Suprapubic skin (tissue), 4 donors: ENCODE measurements at regions not wholly inside any gene's neighbourhood (a gene's known extent, or its start where the extent isn't known, plus 50 kb on each side); places are given as distances from the start of the nearest gene placed in this dataset.

Source experiments
- DNase-seq, 2 donors: peaks; one replicate each; pipeline ENCODE4 v3.0.0-alpha.2; 2019; ENCODE audit warnings: low spot score in 2 of 2
- H3K27ac ChIP-seq: fragments of 200-600 bp; sonication (generic); one replicate; pipeline ENCODE4 v1.5.1; 2019
- H3K27me3 ChIP-seq: fragments of 200-600 bp; sonication (generic); one replicate; pipeline ENCODE4 v1.5.1; 2019
- H3K36me3 ChIP-seq: fragments of 200-600 bp; sonication (generic); one replicate; pipeline ENCODE4 v1.5.1; 2019
- H3K4me1 ChIP-seq: fragments of 200-600 bp; sonication (generic); one replicate; pipeline ENCODE4 v1.5.1; 2019
- H3K4me3 ChIP-seq: fragments of 200-600 bp; sonication (generic); one replicate; pipeline ENCODE4 v1.5.1; 2019; ENCODE audit warnings: mild to moderate bottlenecking
- H3K9me3 ChIP-seq: fragments of 200-600 bp; sonication (generic); one replicate; pipeline ENCODE4 v1.5.1; 2019
- EP300 ChIP-seq: sonication (generic); formaldehyde crosslinking; IDR thresholded peaks from one replicate; pipeline ENCODE4 v1.6.1; 2017; ENCODE audit warnings: antibody characterized with exemption
- POLR2A ChIP-seq, 2 donors: fragments of 450-650 bp; IDR thresholded peaks; one replicate each; pipeline ENCODE4 v1.6.1; 2017; ENCODE audit warnings: antibody characterized with exemption in 2 of 2, mild to moderate bottlenecking in 2 of 2, moderate library complexity in 2 of 2
- POLR2AphosphoS5 ChIP-seq, 3 donors: sonication (generic); formaldehyde crosslinking; IDR thresholded peaks; one replicate each; pipeline ENCODE4 v1.6.1; 2017; ENCODE audit warnings: antibody characterized with exemption in 3 of 3
- WGBS: methylation state at CpG from one replicate; pipeline ENCODE4 v1.1.5; 2018; 5-methylcytosine and 5-hydroxymethylcytosine counted together
- TF ChIP-seq, protein P1 (sequence below), 2 donors: fragments of 200-600 bp in 1 of 2; fragments of 450-650 bp in 1 of 2; sonication (generic) in 1 of 2; IDR thresholded peaks; one replicate each; pipeline ENCODE4 v1.5.1; 2016 to 2019; ENCODE audit warnings: antibody characterized with exemption in 2 of 2, mild to moderate bottlenecking in 1 of 2, moderate library complexity in 1 of 2

DNA sequence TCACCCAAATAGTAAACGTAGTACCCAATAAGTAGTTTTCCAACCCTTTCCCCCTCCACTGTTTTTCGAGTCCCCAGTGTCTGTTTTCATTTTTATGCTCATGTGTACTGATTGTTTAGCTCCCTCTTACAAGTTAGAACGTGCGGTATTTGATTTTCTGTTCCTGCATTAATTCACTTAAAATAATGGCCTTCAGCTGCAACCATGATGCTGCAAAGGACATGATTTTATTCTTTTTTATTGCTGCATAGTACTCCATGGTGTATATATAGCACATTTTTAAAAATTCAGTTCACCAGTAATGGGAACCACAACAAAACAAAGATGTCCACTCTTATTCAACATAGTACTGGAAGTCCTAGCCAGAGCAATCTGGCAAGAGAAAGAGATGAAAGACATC lies 72.8 kb downstream of the DUSP6 start:
- DNase-seq: no peak
- Histone ChIP-seq H3K4me1 (peaks cover 7% of the 10 kb centered on the region), H3K9me3 (no peaks in the 10 kb centered on the region), H3K36me3 (no peaks in the 10 kb centered on the region), H3K4me3 (no peak overlapping the region), H3K27me3 (no peaks in the 10 kb centered on the region), H3K27ac (no peak overlapping the region)
- WGBS: 91% methylated on average over 4 of the region's 4 CpGs
- TF ChIP-seq, protein P1, sequence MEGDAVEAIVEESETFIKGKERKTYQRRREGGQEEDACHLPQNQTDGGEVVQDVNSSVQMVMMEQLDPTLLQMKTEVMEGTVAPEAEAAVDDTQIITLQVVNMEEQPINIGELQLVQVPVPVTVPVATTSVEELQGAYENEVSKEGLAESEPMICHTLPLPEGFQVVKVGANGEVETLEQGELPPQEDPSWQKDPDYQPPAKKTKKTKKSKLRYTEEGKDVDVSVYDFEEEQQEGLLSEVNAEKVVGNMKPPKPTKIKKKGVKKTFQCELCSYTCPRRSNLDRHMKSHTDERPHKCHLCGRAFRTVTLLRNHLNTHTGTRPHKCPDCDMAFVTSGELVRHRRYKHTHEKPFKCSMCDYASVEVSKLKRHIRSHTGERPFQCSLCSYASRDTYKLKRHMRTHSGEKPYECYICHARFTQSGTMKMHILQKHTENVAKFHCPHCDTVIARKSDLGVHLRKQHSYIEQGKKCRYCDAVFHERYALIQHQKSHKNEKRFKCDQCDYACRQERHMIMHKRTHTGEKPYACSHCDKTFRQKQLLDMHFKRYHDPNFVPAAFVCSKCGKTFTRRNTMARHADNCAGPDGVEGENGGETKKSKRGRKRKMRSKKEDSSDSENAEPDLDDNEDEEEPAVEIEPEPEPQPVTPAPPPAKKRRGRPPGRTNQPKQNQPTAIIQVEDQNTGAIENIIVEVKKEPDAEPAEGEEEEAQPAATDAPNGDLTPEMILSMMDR (IDR thresholded peaks at IDR 0.05): no peak
- TF ChIP-seq POLR2A (IDR thresholded peaks at IDR 0.05) (no peak), EP300 (no peak), POLR2AphosphoS5 (IDR thresholded peaks at IDR 0.05) (no peak)

GRCh38 chr12:89278862-89279261 lies 73.4 kb downstream of the DUSP6 start:
- whole genome bisulfite sequencing: 45% methylated on average over 6 of the region's 6 CpGs
- no peak overlapping the region for H3K27ac ChIP-seq

GRCh38 chr12:89278169-89278568 lies 74.1 kb downstream of the DUSP6 start:
- Histone ChIP-seq H3K27me3 (no peaks in the 10 kb centered on the region), H3K9me3 (no peaks in the 10 kb centered on the region), H3K4me3 (no peak overlapping the region), H3K36me3 (no peaks in the 10 kb centered on the region), H3K4me1 (peaks cover 7% of the 10 kb centered on the region), H3K27ac (no peak overlapping the region)
- DNase-seq: no peak
- TF ChIP-seq, protein P1 (IDR thresholded peaks at IDR 0.05): no peak
- no peak for TF ChIP-seq POLR2AphosphoS5 (IDR thresholded peaks at IDR 0.05)
- no peak for TF ChIP-seq EP300
- WGBS: 95% methylated on average over 4 of the region's 4 CpGs

More at GRCh38 chr12:89278862-89279261, 73.4 kb downstream of the DUSP6 start:
- Histone ChIP-seq H3K4me3 (no peak overlapping the region), H3K4me1 (peaks cover 7% of the 10 kb centered on the region), H3K36me3 (no peaks in the 10 kb centered on the region), H3K9me3 (no peaks in the 10 kb centered on the region), H3K27me3 (no peaks in the 10 kb centered on the region)
- DNase-seq: no peak
- TF ChIP-seq EP300: no peak
- no peak for TF ChIP-seq POLR2A (IDR thresholded peaks at IDR 0.05)
- no peak for TF ChIP-seq POLR2AphosphoS5 (IDR thresholded peaks at IDR 0.05)
- TF ChIP-seq, protein P1 (IDR thresholded peaks at IDR 0.05): no peak

GRCh38 chr12:89276860-89277259 lies 75.4 kb downstream of the DUSP6 start:
- H3K4me1 ChIP-seq: peaks cover 7% of the 10 kb centered on the region
- no peaks in the 10 kb centered on the region for H3K27me3 ChIP-seq
- no peaks in the 10 kb centered on the region for H3K36me3 ChIP-seq
- H3K4me3 ChIP-seq: no peak overlapping the region
- no peak overlapping the region for H3K27ac ChIP-seq
- 74% methylated on average over 2 of the region's 2 CpGs for WGBS
- DNase-seq: no peak
- no peak for TF ChIP-seq POLR2AphosphoS5 (IDR thresholded peaks at IDR 0.05)
- no peak for TF ChIP-seq POLR2A (IDR thresholded peaks at IDR 0.05)
- TF ChIP-seq, protein P1 (IDR thresholded peaks at IDR 0.05): no peak
- no peak for TF ChIP-seq EP300
- H3K9me3 ChIP-seq: no peaks in the 10 kb centered on the region

DNA sequence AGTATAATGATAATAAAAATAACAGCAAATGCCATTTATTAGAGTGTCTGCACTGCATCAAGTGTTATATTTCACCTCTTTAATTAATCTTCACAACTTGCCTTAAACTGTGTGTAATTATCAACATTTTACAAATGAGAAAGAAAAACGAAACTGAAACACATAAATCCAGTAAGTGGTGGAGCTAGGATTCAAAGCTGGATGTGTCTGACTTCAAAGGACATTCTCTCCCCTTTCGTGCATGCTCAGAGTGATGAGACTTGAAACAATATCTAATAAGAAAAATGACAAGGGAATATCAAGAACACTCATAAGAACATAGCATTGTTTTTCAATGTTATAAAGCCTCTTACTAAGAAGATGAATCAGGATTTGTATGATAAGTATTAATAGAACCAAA lies 78.8 kb downstream of the DUSP6 start:
- 67% methylated on average over 2 of the region's 2 CpGs for WGBS
- TF ChIP-seq, protein P1 (IDR thresholded peaks at IDR 0.05): no peak
- H3K36me3 ChIP-seq: no peaks in the 10 kb centered on the region

More for the DNA sequence above, 78.8 kb downstream of the DUSP6 start:
- Histone ChIP-seq H3K27me3 (no peaks in the 10 kb centered on the region), H3K4me3 (no peak overlapping the region), H3K4me1 (no peaks in the 10 kb centered on the region), H3K9me3 (no peaks in the 10 kb centered on the region), H3K27ac (no peak overlapping the region)
- DNase-seq: no peak
